ENCODE measurements at regions not wholly inside any gene's neighbourhood (a gene's known extent, or its start where the extent isn't known, plus 50 kb on each side); places are given as distances from the start of the nearest gene placed in this dataset.

DNA sequence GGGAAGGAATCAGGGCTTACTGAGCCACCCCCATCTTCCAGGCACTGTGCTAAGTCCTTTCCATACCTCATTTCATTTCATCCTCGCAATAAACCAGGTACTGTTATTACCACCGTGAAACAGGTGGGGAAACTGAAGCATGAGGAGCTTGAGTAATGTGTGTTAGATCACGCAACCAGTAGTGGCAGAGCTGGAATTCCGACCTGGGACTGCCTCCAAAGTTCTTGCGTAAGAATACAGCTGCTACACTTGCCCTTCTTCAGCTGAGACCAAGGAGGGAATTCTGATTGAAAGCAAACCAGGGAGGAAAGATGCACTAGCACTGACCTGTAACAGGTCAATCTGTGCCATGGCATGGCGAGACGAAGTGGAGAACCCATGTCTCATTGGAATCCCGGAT, 113.4 kb upstream of the MSX2 start:
- DNase-seq (ENCODE audit: low spot score): no peak
- in situ Hi-C loops (cut with MboI; ENCODE audit: low pct_unique_long_range_greater_than_20kb, low sequenced_read_pairs, unreplicated experiment): no loop called here

GRCh38 chr5:174612686-174613085, 111.7 kb upstream of the MSX2 start:
- in situ Hi-C loops (cut with MboI; ENCODE audit: low pct_unique_long_range_greater_than_20kb, low sequenced_read_pairs, unreplicated experiment): no loop called here
- TF ChIP-seq CTCF (IDR thresholded peaks at IDR 0.05; ENCODE audit: extremely low read depth, insufficient read depth, missing control alignments): no peak
- no peak for DNase-seq (ENCODE audit: low spot score)

More for the DNA sequence above, 113.4 kb upstream of the MSX2 start:
- TF ChIP-seq CTCF (IDR thresholded peaks at IDR 0.05; ENCODE audit: extremely low read depth, insufficient read depth, missing control alignments): no peak

DNA sequence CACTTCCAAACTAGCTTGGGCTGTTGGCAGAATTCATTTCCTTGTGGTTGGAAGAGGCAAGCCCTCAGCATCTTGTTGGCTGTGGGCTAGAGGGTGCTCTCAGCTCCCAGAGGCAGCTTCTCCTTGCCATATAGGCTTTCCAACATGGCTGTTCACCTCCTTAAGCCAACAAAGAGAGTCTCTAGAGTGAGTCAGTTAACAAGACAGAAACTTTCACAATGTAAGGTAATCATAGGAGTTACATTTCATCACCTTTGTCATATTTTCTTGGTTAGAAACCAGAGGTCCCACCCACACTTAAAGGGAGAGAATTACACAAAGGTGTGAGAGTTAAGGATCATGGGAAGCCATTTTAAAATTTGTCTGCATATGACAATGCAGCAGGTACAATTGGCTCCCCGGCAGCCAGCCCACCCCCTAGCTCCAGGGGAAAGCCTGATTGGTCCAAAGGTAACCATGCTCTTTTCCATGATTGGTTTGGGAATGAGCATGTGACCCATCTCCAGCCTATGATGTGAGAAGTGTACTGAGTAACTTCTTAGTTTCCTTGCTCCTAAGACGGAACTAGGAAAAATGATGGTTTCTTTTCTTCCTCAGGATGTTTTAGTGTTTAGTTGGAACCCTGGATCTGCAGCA, 109.8 kb upstream of the MSX2 start:
- in situ Hi-C loops (cut with MboI; ENCODE audit: low pct_unique_long_range_greater_than_20kb, low sequenced_read_pairs, unreplicated experiment): no loop called here
- DNase-seq (ENCODE audit: low spot score): no peak
- TF ChIP-seq CTCF (IDR thresholded peaks at IDR 0.05; ENCODE audit: extremely low read depth, insufficient read depth, missing control alignments): no peak

DNA sequence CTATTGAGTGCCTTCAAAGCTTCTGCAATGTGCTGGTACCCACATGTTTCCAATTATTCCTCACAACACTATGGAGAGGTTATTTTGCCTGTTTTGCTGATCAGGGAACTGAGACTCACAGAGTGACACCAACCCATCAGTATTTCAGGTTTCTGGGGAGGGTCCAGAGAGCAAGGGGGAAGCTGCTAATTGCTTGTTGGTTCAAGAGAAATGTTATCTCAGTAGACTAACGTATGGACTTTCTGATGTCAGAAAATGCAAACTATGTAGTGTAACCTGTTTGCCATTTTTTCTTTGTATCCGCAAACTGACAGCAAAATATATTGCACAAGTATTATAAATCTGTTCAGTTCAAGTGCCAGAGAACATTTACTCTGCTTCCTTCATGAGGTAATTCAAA, 108.3 kb upstream of the MSX2 start:
- in situ Hi-C loops (cut with MboI; ENCODE audit: low pct_unique_long_range_greater_than_20kb, low sequenced_read_pairs, unreplicated experiment): no loop called here
- TF ChIP-seq CTCF (IDR thresholded peaks at IDR 0.05; ENCODE audit: extremely low read depth, insufficient read depth, missing control alignments): no peak
- DNase-seq (ENCODE audit: low spot score): no peak

- no peak for DNase-seq (ENCODE audit: low spot score)
- in situ Hi-C loops (cut with MboI; ENCODE audit: low pct_unique_long_range_greater_than_20kb, low sequenced_read_pairs, unreplicated experiment): no loop called here
- TF ChIP-seq CTCF (IDR thresholded peaks at IDR 0.05; ENCODE audit: extremely low read depth, insufficient read depth, missing control alignments): no peak
Measured at GRCh38 chr5:174617285-174617684, 107.1 kb upstream of the MSX2 start.

- no peak for DNase-seq (ENCODE audit: low spot score)
- in situ Hi-C loops (cut with MboI; ENCODE audit: low pct_unique_long_range_greater_than_20kb, low sequenced_read_pairs, unreplicated experiment): no loop called here
- TF ChIP-seq CTCF (IDR thresholded peaks at IDR 0.05; ENCODE audit: extremely low read depth, insufficient read depth, missing control alignments): no peak
Measured at GRCh38 chr5:174617910-174618309, 106.5 kb upstream of the MSX2 start.
